Duodenal mucosa (tissue), 2 donors: ENCODE measurements at regions not wholly inside any gene's neighbourhood (a gene's known extent, or its start where the extent isn't known, plus 50 kb on each side); places are given as distances from the start of the nearest gene placed in this dataset.

Experiments
- H3K27ac ChIP-seq: one replicate; pipeline ENCODE4 v1.7.0; 2013; ENCODE audit warnings: low read depth, low read length
- H3K27me3 ChIP-seq, 2 donors: one replicate each; pipeline ENCODE4 v1.7.0; 2013; ENCODE audit warnings: low read length in 2 of 2, control low read depth in 1 of 2; ENCODE audit not compliant: insufficient read depth in 2 of 2, control insufficient read depth in 1 of 2
- H3K36me3 ChIP-seq, 2 donors: one replicate each; pipeline ENCODE4 v1.7.0; 2013; ENCODE audit warnings: low read length in 2 of 2, control low read depth in 1 of 2; ENCODE audit not compliant: insufficient read depth in 2 of 2, control insufficient read depth in 1 of 2
- H3K4me1 ChIP-seq, 2 donors: one replicate each; pipeline ENCODE4 v1.7.0; 2013; ENCODE audit warnings: low read length in 2 of 2, control low read depth in 1 of 2; ENCODE audit not compliant: insufficient read depth in 2 of 2, control insufficient read depth in 1 of 2
- H3K4me3 ChIP-seq, 2 donors: one replicate each; pipeline ENCODE4 v1.7.0; 2013; ENCODE audit warnings: low read length in 2 of 2, low read depth in 1 of 2
- H3K9ac ChIP-seq, 2 donors: one replicate each; pipeline ENCODE4 v1.7.0; 2013; ENCODE audit warnings: low read length in 2 of 2, low read depth in 1 of 2
- H3K9me3 ChIP-seq, 2 donors: one replicate each; pipeline ENCODE4 v1.7.0; 2013; ENCODE audit warnings: low read length in 2 of 2, control low read depth in 1 of 2; ENCODE audit not compliant: control insufficient read depth in 1 of 2

DNA sequence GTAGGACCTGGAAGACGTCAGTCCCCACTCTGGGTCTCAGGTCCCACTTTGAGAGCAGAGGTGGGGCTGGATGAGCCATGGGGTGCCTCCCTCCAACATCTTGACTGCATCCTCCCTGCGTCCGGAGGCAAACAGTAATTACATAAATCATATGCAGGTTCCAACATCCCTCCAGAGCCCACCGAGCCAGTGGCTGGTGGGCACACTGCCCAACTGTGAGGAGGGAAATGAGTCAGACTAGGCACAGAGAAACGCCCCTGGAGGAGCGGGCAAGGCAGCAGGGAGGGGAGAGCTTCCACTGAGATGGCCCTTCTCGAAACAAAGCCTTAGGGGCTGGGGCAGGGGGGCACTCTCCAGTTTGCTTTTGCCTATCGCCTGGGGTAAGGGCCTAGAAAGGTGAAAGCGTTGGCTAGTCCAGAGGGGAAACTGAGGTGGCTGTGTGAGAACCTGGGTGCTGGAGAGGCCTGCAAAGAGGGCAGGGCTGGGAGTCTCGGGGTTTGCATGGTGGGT, 168.2 kb upstream of the MYCN start:
- H3K27ac ChIP-seq, result no peak overlapping the region
- no peaks in the 10 kb centered on the region for H3K9me3 ChIP-seq
- H3K36me3 ChIP-seq, result no peaks in the 10 kb centered on the region
- no peak overlapping the region for H3K4me3 ChIP-seq
- H3K4me1 ChIP-seq, result no peaks in the 10 kb centered on the region
- H3K27me3 ChIP-seq, result no peaks in the 10 kb centered on the region
- no peak overlapping the region for H3K9ac ChIP-seq

DNA sequence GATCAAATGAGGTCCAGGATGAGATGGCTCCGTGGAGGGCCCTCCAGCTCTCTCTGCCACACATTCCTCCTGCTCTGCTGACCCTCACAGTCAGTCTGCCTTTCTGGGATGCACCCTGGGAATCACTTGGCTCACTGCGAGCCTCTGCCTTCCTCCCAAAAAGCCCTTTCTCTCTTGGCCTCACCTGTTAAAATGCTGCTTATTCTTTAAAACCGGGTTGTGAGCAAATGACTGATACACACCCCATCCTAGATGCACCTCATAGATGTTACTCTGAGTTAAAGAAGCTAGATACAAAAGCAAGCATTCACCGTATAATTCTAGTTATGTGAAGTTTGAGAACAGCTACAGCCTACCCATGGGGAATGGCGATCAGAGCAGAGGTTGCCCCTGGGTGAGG, 167.7 kb upstream of the MYCN start:
- Histone ChIP-seq H3K9me3 (no peaks in the 10 kb centered on the region), H3K36me3 (no peaks in the 10 kb centered on the region), H3K4me3 (no peak overlapping the region), H3K27me3 (no peaks in the 10 kb centered on the region), H3K4me1 (no peaks in the 10 kb centered on the region), H3K27ac (no peak overlapping the region), H3K9ac (no peak overlapping the region)

DNA sequence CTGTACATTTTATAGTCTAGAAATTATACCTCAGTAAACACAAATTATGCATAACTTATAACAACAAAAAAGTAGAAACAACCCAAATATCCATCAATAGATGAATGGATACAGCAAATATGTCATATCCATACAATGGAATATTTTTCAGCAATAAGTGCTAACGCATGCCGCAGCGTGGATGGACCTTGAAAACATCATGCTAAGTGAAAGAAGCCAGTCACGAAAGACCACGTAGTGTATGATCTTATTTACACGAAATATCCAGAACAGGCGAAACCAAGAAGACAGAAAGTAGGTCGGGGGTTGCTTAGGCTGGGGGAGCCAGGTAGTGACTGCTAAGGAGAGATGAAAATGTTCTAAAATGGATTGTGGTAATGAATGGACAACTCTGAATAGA, 167.1 kb upstream of the MYCN start:
- Histone ChIP-seq H3K4me1 (no peaks in the 10 kb centered on the region), H3K27me3 (no peaks in the 10 kb centered on the region), H3K27ac (no peak overlapping the region), H3K9ac (no peak overlapping the region), H3K36me3 (no peaks in the 10 kb centered on the region), H3K4me3 (no peak overlapping the region), H3K9me3 (no peaks in the 10 kb centered on the region)

DNA sequence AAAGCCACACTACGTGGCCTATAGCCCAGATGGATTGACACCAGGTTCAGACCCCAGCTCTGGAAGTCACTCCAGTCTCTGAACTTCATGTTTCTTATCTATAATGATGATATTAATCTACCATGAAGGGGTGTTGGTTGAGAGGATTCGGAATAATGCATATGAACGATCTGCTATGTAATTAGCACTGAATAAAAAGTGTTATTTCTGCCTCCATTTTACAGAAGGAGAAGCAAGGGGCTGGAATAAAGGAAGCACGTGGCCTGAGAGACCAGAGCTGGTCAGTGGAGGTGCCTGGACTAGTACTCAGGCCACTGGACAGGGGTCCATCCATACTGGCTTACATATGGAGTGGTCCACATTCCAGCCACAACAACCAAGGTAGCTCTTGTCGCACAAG, 166.5 kb upstream of the MYCN start:
- H3K9ac ChIP-seq, result no peak overlapping the region
- H3K27me3 ChIP-seq, result no peaks in the 10 kb centered on the region

DNA sequence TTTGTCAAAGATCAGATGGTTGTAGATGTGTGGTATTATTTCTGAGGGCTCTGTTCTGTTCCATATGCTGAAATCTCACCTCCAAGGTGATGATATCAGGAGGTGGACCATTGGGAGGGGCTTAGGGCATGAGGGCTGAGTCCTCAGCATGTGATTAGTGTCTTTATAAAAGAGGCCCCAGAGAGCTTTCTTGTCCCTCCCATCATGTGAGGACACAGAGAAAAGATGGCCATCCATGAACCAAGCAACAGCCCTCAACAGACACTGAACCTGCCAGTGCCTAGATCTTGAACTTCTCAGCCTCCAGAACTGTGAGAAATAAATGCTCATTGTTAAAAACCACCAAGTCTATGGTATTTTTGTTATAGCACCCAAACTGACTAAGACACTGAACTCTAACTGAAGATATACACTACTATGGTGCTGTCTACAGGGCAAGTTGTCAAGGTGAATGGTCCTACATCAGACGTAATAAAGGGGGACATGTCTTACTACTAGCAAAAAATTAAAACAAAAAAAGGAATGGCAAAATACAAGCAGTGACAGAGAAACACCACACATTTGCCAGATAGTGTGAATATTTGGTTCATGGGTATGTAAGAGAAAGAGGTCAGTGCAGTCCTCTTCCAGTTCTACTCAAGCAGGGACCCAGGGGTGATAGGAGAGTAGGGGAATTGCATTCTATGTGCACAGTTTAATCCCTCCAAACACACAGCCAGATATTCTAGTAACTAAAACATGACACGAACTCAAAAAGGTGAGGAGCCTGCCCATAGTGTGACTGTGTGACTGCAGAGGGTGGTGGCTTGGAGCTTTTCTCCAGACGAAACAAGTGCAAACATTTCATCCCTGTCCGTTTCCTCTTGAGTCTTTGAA, 164.4 kb upstream of the MYCN start:
- Histone ChIP-seq H3K36me3 (no peaks in the 10 kb centered on the region), H3K9ac (no peak overlapping the region), H3K27ac (no peak overlapping the region), H3K27me3 (no peaks in the 10 kb centered on the region), H3K4me1 (no peaks in the 10 kb centered on the region), H3K4me3 (no peak overlapping the region), H3K9me3 (no peaks in the 10 kb centered on the region)

More for the DNA sequence above, 166.5 kb upstream of the MYCN start:
- Histone ChIP-seq H3K27ac (no peak overlapping the region), H3K4me1 (no peaks in the 10 kb centered on the region), H3K9me3 (no peaks in the 10 kb centered on the region), H3K4me3 (no peak overlapping the region), H3K36me3 (no peaks in the 10 kb centered on the region)

DNA sequence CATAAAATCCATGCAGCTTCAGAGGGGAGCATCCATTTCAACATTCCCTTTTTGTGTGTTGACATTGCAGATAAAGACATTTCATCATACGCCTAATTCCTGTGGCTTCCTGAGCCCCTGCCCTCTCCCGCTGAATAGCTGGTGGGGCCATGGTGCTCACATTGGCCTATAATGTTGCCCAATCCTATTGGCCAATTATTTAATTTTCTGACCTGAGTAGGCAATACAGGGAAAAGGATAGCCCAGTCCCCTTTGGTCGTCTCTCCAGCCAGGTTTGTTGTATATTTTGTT, 163.8 kb upstream of the MYCN start:
- H3K4me1 ChIP-seq, result no peaks in the 10 kb centered on the region
- no peaks in the 10 kb centered on the region for H3K9me3 ChIP-seq
- H3K36me3 ChIP-seq, result no peaks in the 10 kb centered on the region
- H3K27ac ChIP-seq, result no peak overlapping the region
- no peaks in the 10 kb centered on the region for H3K27me3 ChIP-seq
- H3K9ac ChIP-seq, result no peak overlapping the region
- H3K4me3 ChIP-seq, result no peak overlapping the region

DNA sequence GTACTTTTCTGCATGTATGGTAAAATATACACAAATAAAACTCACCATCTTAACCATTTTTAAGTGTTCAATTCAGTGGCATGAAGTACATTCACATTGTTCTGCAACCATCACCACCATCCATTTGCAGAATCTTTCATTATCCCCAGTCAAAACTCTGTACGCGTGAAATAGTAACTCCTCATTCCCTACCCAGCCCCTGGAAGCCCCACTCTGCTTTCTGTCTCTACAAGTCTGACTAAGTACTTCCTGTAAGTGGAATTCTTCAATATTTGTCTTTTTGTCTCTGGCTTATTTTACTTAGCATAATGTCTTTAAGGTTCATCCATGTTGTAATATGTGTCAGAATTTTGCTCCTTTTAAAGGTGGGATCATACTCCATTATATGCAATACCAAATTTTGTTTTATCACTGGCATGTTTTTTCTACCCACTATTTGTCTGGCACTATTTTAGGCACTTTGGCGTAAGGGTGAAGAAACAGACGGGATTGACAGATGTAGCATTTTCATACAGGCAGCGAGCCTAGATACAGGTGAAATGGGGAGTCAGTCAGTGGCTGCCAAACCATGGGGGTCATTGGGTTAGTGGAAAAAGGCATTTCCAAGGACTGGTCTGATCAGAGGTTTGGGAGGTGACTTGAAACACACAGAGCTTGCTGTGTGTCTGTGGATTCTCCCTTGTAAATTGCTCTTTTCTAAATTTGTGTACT, 163.2 kb upstream of the MYCN start:
- H3K4me3 ChIP-seq, result no peak overlapping the region
- no peaks in the 10 kb centered on the region for H3K36me3 ChIP-seq
- H3K4me1 ChIP-seq, result peaks cover 0 to 3% of the 10 kb centered on the region in 2 donors
- no peak overlapping the region for H3K27ac ChIP-seq
- H3K27me3 ChIP-seq, result no peaks in the 10 kb centered on the region
- no peaks in the 10 kb centered on the region for H3K9me3 ChIP-seq
- H3K9ac ChIP-seq, result no peak overlapping the region

DNA sequence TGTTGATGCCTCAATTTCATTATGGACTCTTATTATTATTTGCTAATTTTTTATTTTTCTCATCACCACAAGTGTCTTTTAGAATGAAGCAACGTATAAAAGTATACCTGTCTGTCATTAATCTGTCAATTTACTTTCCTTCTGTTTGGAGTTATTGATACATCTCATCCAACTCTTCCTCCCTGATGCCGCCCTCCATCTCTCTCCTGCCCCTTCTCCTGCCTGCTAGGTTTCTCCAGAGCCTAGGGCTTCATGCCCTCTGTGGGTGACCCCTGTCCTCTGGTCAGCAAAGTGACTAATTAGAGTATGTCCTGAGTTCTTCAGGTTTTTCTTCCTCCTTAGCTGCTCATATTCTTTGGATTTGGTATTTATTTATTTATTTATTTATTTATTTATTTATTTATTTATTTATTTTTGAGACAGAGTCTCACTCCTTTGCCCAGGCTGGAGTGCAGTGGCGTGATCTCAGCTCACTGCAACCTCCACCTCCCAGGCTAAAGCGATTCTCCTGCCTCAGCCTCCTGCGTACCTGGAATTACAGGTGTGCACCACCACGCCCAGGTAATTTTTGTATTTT, 162.5 kb upstream of the MYCN start:
- Histone ChIP-seq H3K4me3 (no peak overlapping the region), H3K9ac (no peak overlapping the region), H3K27me3 (no peaks in the 10 kb centered on the region), H3K4me1 (peaks cover 0 to 3% of the 10 kb centered on the region in 2 donors), H3K36me3 (no peaks in the 10 kb centered on the region), H3K9me3 (no peaks in the 10 kb centered on the region), H3K27ac (no peak overlapping the region)

DNA sequence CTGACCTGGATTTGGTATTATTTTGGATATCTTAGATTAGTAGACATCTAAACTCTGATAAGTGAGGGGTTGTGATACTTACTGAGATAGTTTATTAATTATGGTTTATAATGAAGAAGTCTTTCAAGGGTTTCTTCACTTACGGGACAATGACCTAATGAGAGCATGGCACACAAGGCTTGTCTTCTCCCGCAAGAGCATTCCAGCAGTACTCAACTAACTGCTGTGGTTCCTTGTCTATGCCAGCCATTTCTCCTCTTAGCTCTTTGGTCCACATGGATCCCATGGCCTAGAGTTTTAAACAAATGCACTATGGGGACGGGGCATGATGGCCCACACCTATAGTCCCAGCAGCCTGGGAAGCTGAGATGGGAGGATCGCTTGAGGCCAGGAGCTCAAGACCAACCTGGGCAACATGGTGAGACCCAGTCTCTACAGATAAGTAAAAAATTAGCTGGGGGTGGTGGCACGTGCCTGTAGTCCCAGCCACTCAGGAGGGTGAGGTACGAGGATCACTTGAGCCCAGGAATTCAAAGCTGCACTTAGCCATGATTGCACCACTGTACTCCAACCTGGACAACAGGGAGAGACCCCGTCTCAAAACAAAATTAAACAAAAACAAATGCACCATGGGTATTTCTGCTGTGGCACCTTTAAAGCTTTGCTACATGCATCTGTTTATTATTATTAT, 161.7 kb upstream of the MYCN start:
- Histone ChIP-seq H3K9me3 (no peaks in the 10 kb centered on the region), H3K4me3 (no peak overlapping the region), H3K4me1 (peaks cover 0 to 3% of the 10 kb centered on the region in 2 donors), H3K9ac (no peak overlapping the region), H3K36me3 (no peaks in the 10 kb centered on the region), H3K27ac (no peak overlapping the region), H3K27me3 (no peaks in the 10 kb centered on the region)
